H1 (cell line): ENCODE measurements at regions not wholly inside any gene's neighbourhood (a gene's known extent, or its start where the extent isn't known, plus 50 kb on each side); places are given as distances from the start of the nearest gene placed in this dataset.

Experiments used
- CTCF ChIA-PET: fragments of 300-600 bp; sonication (Branson Sonifier 250); formaldehyde crosslinking; loops from one replicate; lab custom pipeline; 2021; ENCODE audit not compliant: partially characterized antibody; lab: Charles Lee
- POLR2A ChIA-PET: fragments of 300-600 bp; sonication (Branson Sonifier 250); formaldehyde crosslinking; loops from one replicate; lab custom pipeline; 2021; ENCODE audit warnings: inconsistent platforms; ENCODE audit not compliant: partially characterized antibody; lab: Charles Lee
- DNase-seq, 2 experiments: peaks; one replicate each; pipeline versions ENCODE4 v3.0.0 to v3.0.0-alpha.2; 2010 to 2022; ENCODE audit warnings: low spot score in 2 of 2, low read depth in 1 of 2, mixed read lengths in 1 of 2
- FAIRE-seq: peaks from 2 replicates; lab custom pipeline; 2011; peaks lifted over from hg19 to GRCh38; lab: Jason Lieb, UNC
- H2AFZ ChIP-seq: 2 replicates; pipeline ENCODE4 v1.8.1; 2012; ENCODE audit warnings: low read length, inconsistent platforms
- H2AK5ac ChIP-seq: 2 replicates; pipeline ENCODE4 v1.6.1; 2013; ENCODE audit warnings: low read depth, low read length
- H2BK120ac ChIP-seq: replicated peaks from 2 replicates; pipeline ENCODE3; 2013; ENCODE audit warnings: low read depth, low read length, inconsistent platforms
- H2BK12ac ChIP-seq: 2 replicates; pipeline ENCODE4 v1.6.1; 2013; ENCODE audit warnings: low read depth, low read length
- H2BK15ac ChIP-seq: 2 replicates; pipeline ENCODE4 v1.6.1; 2013; ENCODE audit warnings: low read length
- H2BK20ac ChIP-seq: 2 replicates; pipeline ENCODE4 v1.6.1; 2013; ENCODE audit warnings: low read length
- H2BK5ac ChIP-seq: 2 replicates; pipeline ENCODE4 v1.6.1; 2013; ENCODE audit warnings: low read depth, low read length
- H3K14ac ChIP-seq: 2 replicates; pipeline ENCODE4 v1.6.1; 2013; ENCODE audit warnings: inconsistent platforms; ENCODE audit not compliant: insufficient read length
- H3K18ac ChIP-seq: 2 replicates; pipeline ENCODE4 v1.6.1; 2013; ENCODE audit warnings: low read length; ENCODE audit errors: extremely low read depth
- H3K23ac ChIP-seq: 2 replicates; pipeline ENCODE4 v1.6.1; 2013; ENCODE audit warnings: inconsistent platforms; ENCODE audit not compliant: insufficient read length
- H3K23me2 ChIP-seq: 2 replicates; pipeline ENCODE4 v1.6.1; 2013; ENCODE audit warnings: low read depth, low read length
- H3K27ac ChIP-seq: 2 replicates; pipeline ENCODE4 v1.6.1; 2011; ENCODE audit warnings: low read depth, low read length, inconsistent platforms
- H3K27me3 ChIP-seq, 4 experiments: replicated peaks in 1 of 4; 1 replicate in 1 of 4; 2 replicates in 3 of 4; pipeline versions ENCODE4 v1.6.1 to v1.8.1; 2011 to 2013; ENCODE audit warnings: low read length in 3 of 4, mild to moderate bottlenecking in 3 of 4, inconsistent platforms in 2 of 4, mixed read lengths in 2 of 4, moderate library complexity in 1 of 4; ENCODE audit not compliant: control insufficient read depth in 3 of 4, insufficient read depth in 3 of 4; ENCODE audit errors: extremely low read depth in 1 of 4
- H3K36me3 ChIP-seq, 4 experiments: 2 replicates each; pipeline versions ENCODE4 v1.6.1 to v1.8.1; 2011 to 2013; ENCODE audit warnings: mild to moderate bottlenecking in 4 of 4, low read length in 3 of 4, moderate library complexity in 2 of 4, control low read depth in 1 of 4, inconsistent platforms in 1 of 4; ENCODE audit not compliant: insufficient read depth in 4 of 4, control insufficient read depth in 2 of 4
- H3K4ac ChIP-seq: replicated peaks from 2 replicates; pipeline ENCODE3; 2013; ENCODE audit warnings: low read length, low read depth, mixed read lengths, inconsistent platforms; ENCODE audit not compliant: insufficient read length
- H3K4me1 ChIP-seq, 4 experiments: replicated peaks in 1 of 4; 1 replicate in 1 of 4; 2 replicates in 3 of 4; pipeline versions ENCODE4 v1.6.1 to v1.8.1; 2011 to 2013; ENCODE audit warnings: low read length in 3 of 4, inconsistent platforms in 2 of 4, mixed read lengths in 1 of 4; ENCODE audit not compliant: insufficient read depth in 4 of 4, control insufficient read depth in 3 of 4
- H3K4me2 ChIP-seq, 2 experiments: 2 replicates each; pipeline versions ENCODE4 v1.6.1 to v1.8.1; 2011 to 2013; ENCODE audit warnings: low read depth in 2 of 2, low read length in 2 of 2, control low read depth in 1 of 2, inconsistent platforms in 1 of 2, mild to moderate bottlenecking in 1 of 2; ENCODE audit not compliant: insufficient read depth in 1 of 2
- H3K4me3 ChIP-seq, 4 experiments: fragments of 200-600, 300-600 bp in 1 of 4; sonication (generic), shearing (Covaris generic), sonication (Bioruptor Twin) in 1 of 4; 2 replicates each; pipeline versions ENCODE4 v1.5.1 to v1.8.1; 2011 to 2016; ENCODE audit warnings: low read length in 4 of 4, low read depth in 3 of 4, control low read depth in 2 of 4, inconsistent platforms in 2 of 4, mild to moderate bottlenecking in 2 of 4, mixed read lengths in 1 of 4, moderate library complexity in 1 of 4; ENCODE audit not compliant: insufficient read depth in 2 of 4; ENCODE audit errors: extremely low read depth in 1 of 4
- H3K56ac ChIP-seq: replicated peaks from 2 replicates; pipeline ENCODE3; 2013; ENCODE audit warnings: low read depth, mild to moderate bottlenecking, mixed read lengths, low read length, inconsistent platforms; ENCODE audit not compliant: insufficient read length
- H3K79me1 ChIP-seq: 2 replicates; pipeline ENCODE4 v1.6.1; 2013; ENCODE audit warnings: low read depth, low read length, control low read depth
- H3K79me2 ChIP-seq, 2 experiments: 2 replicates each; pipeline versions ENCODE4 v1.6.1 to v1.8.1; 2012 to 2013; ENCODE audit warnings: low read length in 2 of 2, mild to moderate bottlenecking in 2 of 2, inconsistent platforms in 1 of 2; ENCODE audit not compliant: insufficient read depth in 2 of 2, control insufficient read depth in 1 of 2
- H3K9ac ChIP-seq, 4 experiments: replicated peaks in 1 of 4; 1 replicate in 1 of 4; 2 replicates in 3 of 4; pipeline versions ENCODE4 v1.6.1 to v1.8.1; 2011 to 2013; ENCODE audit warnings: low read depth in 3 of 4, low read length in 3 of 4, control low read depth in 2 of 4, mild to moderate bottlenecking in 2 of 4, moderate library complexity in 2 of 4, inconsistent platforms in 1 of 4; ENCODE audit errors: extremely low read depth in 1 of 4
- H3K9me3 ChIP-seq, 2 experiments: 2 replicates each; pipeline versions ENCODE4 v1.6.1 to v1.8.1; 2012 to 2013; ENCODE audit warnings: mild to moderate bottlenecking in 2 of 2, moderate library complexity in 2 of 2, control low read depth in 1 of 2, inconsistent platforms in 1 of 2, low read depth in 1 of 2, low read length in 1 of 2, mixed read lengths in 1 of 2; ENCODE audit not compliant: insufficient read depth in 2 of 2
- H4K20me1 ChIP-seq, 2 experiments: replicated peaks in 1 of 2; 2 replicates each; pipeline versions ENCODE3 to v1.8.1; 2011 to 2013; ENCODE audit warnings: inconsistent platforms in 2 of 2, low read length in 2 of 2, mild to moderate bottlenecking in 1 of 2; ENCODE audit not compliant: insufficient read depth in 2 of 2, control insufficient read depth in 1 of 2
- H4K5ac ChIP-seq: 2 replicates; pipeline ENCODE4 v1.6.1; 2013; ENCODE audit warnings: low read length, low read depth, mixed read lengths, inconsistent platforms; ENCODE audit not compliant: insufficient read length
- H4K8ac ChIP-seq: 2 replicates; pipeline ENCODE4 v1.8.0; 2013; ENCODE audit warnings: mild to moderate bottlenecking, moderate library complexity, low read length, inconsistent platforms; ENCODE audit not compliant: insufficient read depth; ENCODE audit errors: extremely low read depth
- H4K91ac ChIP-seq: replicated peaks from 2 replicates; pipeline ENCODE3; 2013; ENCODE audit warnings: low read length, mixed read lengths, inconsistent platforms; ENCODE audit not compliant: insufficient read length
- ATF3 ChIP-seq: IDR thresholded peaks from 2 replicates; pipeline ENCODE4 v1.6.1; 2011; ENCODE audit warnings: low read depth, mild to moderate bottlenecking, low read length; ENCODE audit not compliant: insufficient read depth
- CTBP2 ChIP-seq: IDR thresholded peaks from 2 replicates; pipeline ENCODE4 v1.7.0; 2011; ENCODE audit warnings: borderline replicate concordance, mild to moderate bottlenecking, moderate library complexity, mixed read lengths, low read length; ENCODE audit not compliant: insufficient read depth, insufficient read length
- KDM1A ChIP-seq: fragments of 200-600, 300-600 bp; sonication (generic); IDR thresholded peaks from 2 replicates; pipeline ENCODE4 v1.7.1; 2016; ENCODE audit warnings: mild to moderate bottlenecking, low read length, borderline replicate concordance
- TAF1 ChIP-seq: IDR thresholded peaks from 2 replicates; pipeline ENCODE4 v1.6.1; 2011; ENCODE audit warnings: mild to moderate bottlenecking, low read depth, low read length
- TAF7 ChIP-seq: optimal IDR thresholded peaks from 2 replicates; pipeline ENCODE3; 2011; ENCODE audit warnings: low read depth, mild to moderate bottlenecking, inconsistent platforms, low read length, moderate library complexity, borderline replicate concordance
- WGBS, 2 experiments: shearing (Covaris generic) in 1 of 2; methylation state at CpG; one replicate each; pipeline versions ENCODE4 v1.1.6 to v1.1.7; 2013 to 2015; ENCODE audit warnings: low lambda C conversion rate in 2 of 2, mixed read lengths in 2 of 2, inconsistent platforms in 1 of 2, low coverage in 1 of 2, missing lambda C conversion rate in 1 of 2; ENCODE audit not compliant: insufficient replicate concordance in 2 of 2, insufficient coverage in 1 of 2, insufficient read length in 1 of 2; ENCODE audit errors: extremely low coverage in 1 of 2, missing lambda C conversion rate in 1 of 2; 5-methylcytosine and 5-hydroxymethylcytosine counted together

GRCh38 chr2:11912980-11913379 is 166.5 kb downstream of the LPIN1 start:
- no peak overlapping the region for H2BK20ac ChIP-seq
- no peak overlapping the region for H2BK15ac ChIP-seq
- no peak overlapping the region for H4K91ac ChIP-seq
- POLR2A ChIA-PET, result no interaction called here
- H4K20me1 ChIP-seq, result no peaks in the 10 kb centered on the region
- no peak overlapping the region for H3K9ac ChIP-seq
- no peak overlapping the region for H3K4me3 ChIP-seq
- no peak overlapping the region for H2BK12ac ChIP-seq
- no peaks in the 10 kb centered on the region for H3K79me2 ChIP-seq
- no peaks in the 10 kb centered on the region for H3K27me3 ChIP-seq
- FAIRE-seq, result no peak
- H2AK5ac ChIP-seq, result no peak overlapping the region
- WGBS, 2 experiments, result 94% methylated on average over 1 of the region's 1 CpG; no CpG with 5 or more reads in 1 of the 2 experiments
- H2BK120ac ChIP-seq, result no peak overlapping the region
- H3K4me1 ChIP-seq, result no peaks in the 10 kb centered on the region
- H3K56ac ChIP-seq, result no peak overlapping the region
- H3K14ac ChIP-seq, result no peak overlapping the region
- H4K8ac ChIP-seq, result no peak overlapping the region
- H3K23ac ChIP-seq, result no peak overlapping the region
- DNase-seq, result no peak
- no peak overlapping the region for H3K4me2 ChIP-seq
- H2BK5ac ChIP-seq, result no peak overlapping the region
- H3K23me2 ChIP-seq, result no peaks in the 10 kb centered on the region
- no peak overlapping the region for H2AFZ ChIP-seq
- no peak overlapping the region for H3K27ac ChIP-seq
- H3K18ac ChIP-seq, result no peak overlapping the region
- no peaks in the 10 kb centered on the region for H3K79me1 ChIP-seq
- CTCF ChIA-PET, result no interaction called here
- H3K4ac ChIP-seq, result no peak overlapping the region
- H4K5ac ChIP-seq, result no peak overlapping the region
- no peaks in the 10 kb centered on the region for H3K36me3 ChIP-seq
- TF ChIP-seq TAF7, result no peak
- no peak for TF ChIP-seq KDM1A
- no peak for TF ChIP-seq CTBP2
- no peak for TF ChIP-seq TAF1
- no peak for TF ChIP-seq ATF3
- H3K9me3 ChIP-seq, result 0 out of 4 replicates have a peak, but pooled peaks cover 2 to 4% of the 10 kb centered on the region in 2 experiments
